Left ventricle myocardium superior (tissue), 1 donor: ENCODE measurements at regions not wholly inside any gene's neighbourhood (a gene's known extent, or its start where the extent isn't known, plus 50 kb on each side); places are given as distances from the start of the nearest gene placed in this dataset.

Experiments
- ATAC-seq: fragments of 200-7000 bp; cut with Tn5 transposase; one replicate; pipeline ENCODE4 v1.9.1; 2020; ENCODE audit warnings: mild to moderate bottlenecking, moderate library complexity
- DNase-seq: peaks from one replicate; pipeline ENCODE4 v3.0.0-alpha.2; 2020
- intact Hi-C: fragments of 100-400 bp; cut with micrococcal nuclease; formaldehyde crosslinking; loops from one replicate; pipeline ENCODE4 v1.11.0; 2022
- donor health status: DM: no; HTN: yes; CAD: no; lungs with severe emphysema.

- intact Hi-C loops, result no loop called here
- no peak for DNase-seq
- ATAC-seq, result no peak
Observed at GRCh38 chr4:84051639-84052038, 447.5 kb downstream of the NKX6-1 start.

- no peak for ATAC-seq
- DNase-seq, result no peak
- intact Hi-C loops, result no loop called here
Observed at GRCh38 chr4:84051089-84051488, 448.0 kb downstream of the NKX6-1 start.

- intact Hi-C loops, result no loop called here
Observed at GRCh38 chr4:84050015-84050414, 449.1 kb downstream of the NKX6-1 start.

GRCh38 chr4:84046551-84046950, 452.5 kb downstream of the NKX6-1 start:
- ATAC-seq (no peak), DNase-seq (no peak)
- intact Hi-C loops, result no loop called here

More at GRCh38 chr4:84050015-84050414, 449.1 kb downstream of the NKX6-1 start:
- DNase-seq, result no peak
- ATAC-seq, result no peak

- intact Hi-C loops, result no loop called here
Observed at GRCh38 chr4:84041426-84041825, 457.7 kb downstream of the NKX6-1 start.

GRCh38 chr4:84035568-84035967, 463.5 kb downstream of the NKX6-1 start:
- intact Hi-C loops, result no loop called here
- no peak for ATAC-seq

More at GRCh38 chr4:84041426-84041825, 457.7 kb downstream of the NKX6-1 start:
- ATAC-seq (no peak), DNase-seq (no peak)

GRCh38 chr4:84032372-84032771, 466.7 kb downstream of the NKX6-1 start:
- intact Hi-C loops, result no loop called here
- DNase-seq (no peak), ATAC-seq (no peak)

More at GRCh38 chr4:84035568-84035967, 463.5 kb downstream of the NKX6-1 start:
- no peak for DNase-seq

GRCh38 chr4:84031401-84031800, 467.7 kb downstream of the NKX6-1 start:
- intact Hi-C loops, result no loop called here
- DNase-seq, result no peak
- ATAC-seq, result no peak

GRCh38 chr4:84028340-84028739, 470.8 kb downstream of the NKX6-1 start:
- no peak for DNase-seq
- intact Hi-C loops, result no loop called here
- ATAC-seq, result no peak

- ATAC-seq, result no peak
- DNase-seq, result no peak
- intact Hi-C loops, result no loop called here
Observed at GRCh38 chr4:84024405-84024804, 474.7 kb downstream of the NKX6-1 start.

- ATAC-seq, result no peak
- DNase-seq, result no peak
- intact Hi-C loops, result no loop called here
Observed at GRCh38 chr4:84022564-84022963, 476.5 kb downstream of the NKX6-1 start.

- intact Hi-C loops, result no loop called here
- ATAC-seq, result no peak
Observed at GRCh38 chr4:84019626-84020025, 479.5 kb downstream of the NKX6-1 start.

GRCh38 chr4:84003046-84003445, 467.1 kb downstream of the GPAT3 start:
- ATAC-seq, result no peak
- intact Hi-C loops, result no loop called here
- no peak for DNase-seq

More at GRCh38 chr4:84019626-84020025, 479.5 kb downstream of the NKX6-1 start:
- no peak for DNase-seq

- no peak for ATAC-seq
- DNase-seq, result no peak
- intact Hi-C loops, result no loop called here
Observed at GRCh38 chr4:84001876-84002569, 466.1 kb downstream of the GPAT3 start.

- intact Hi-C loops, result no loop called here
- ATAC-seq (no peak), DNase-seq (no peak)
Observed at GRCh38 chr4:83996254-83996653, 460.3 kb downstream of the GPAT3 start.

GRCh38 chr4:83993774-83994173, 457.9 kb downstream of the GPAT3 start:
- ATAC-seq (no peak), DNase-seq (no peak)
- intact Hi-C loops, result no loop called here

GRCh38 chr4:83989835-83990234, 453.9 kb downstream of the GPAT3 start:
- intact Hi-C loops, result no loop called here
- DNase-seq (no peak), ATAC-seq (no peak)

- ATAC-seq, result no peak
- no peak for DNase-seq
- intact Hi-C loops, result no loop called here
Observed at GRCh38 chr4:83981156-83981555, 445.2 kb downstream of the GPAT3 start.

GRCh38 chr4:83979773-83980172, 443.9 kb downstream of the GPAT3 start:
- no peak for DNase-seq
- no peak for ATAC-seq
- intact Hi-C loops, result no loop called here

GRCh38 chr4:83974111-83974780, 438.3 kb downstream of the GPAT3 start:
- ATAC-seq (no peak), DNase-seq (no peak)
- intact Hi-C loops, result no loop called here

GRCh38 chr4:83964996-83965541, 429.2 kb downstream of the GPAT3 start:
- DNase-seq, result no peak
- intact Hi-C loops, result no loop called here
- ATAC-seq, result no peak
